ENCODE measurements at regions not wholly inside any gene's neighbourhood (a gene's known extent, or its start where the extent isn't known, plus 50 kb on each side); places are given as distances from the start of the nearest gene placed in this dataset.

- ChIA-PET CTCF (no interaction called here), POLR2A (no interaction called here)
- Histone ChIP-seq H3K27ac (ENCODE audit: extremely low read depth, low read depth, low read length) (no peak overlapping the region), H3K4me3 (ENCODE audit: low read depth, low read length) (no peak overlapping the region), H3K4me1 (ENCODE audit: control insufficient read depth, insufficient read depth, low read length) (no peaks in the 10 kb centered on the region), H3K9me3 (ENCODE audit: control insufficient read depth, insufficient read depth, low read depth, low read length) (no peaks in the 10 kb centered on the region), H3K36me3 (ENCODE audit: control insufficient read depth in 2 of 2, insufficient read depth in 1 of 2, low read length in 2 of 2) (no peaks in the 10 kb centered on the region)
- TF ChIP-seq KLF9 (tag by site-specific recombination; IDR thresholded peaks at IDR 0.05; ENCODE audit: low read depth) (no peak), ZNF19 (tag by site-specific recombination; IDR thresholded peaks at IDR 0.05; ENCODE audit: low read depth) (no peak), ZNF777 (tag by site-specific recombination; IDR thresholded peaks at IDR 0.05; ENCODE audit: borderline replicate concordance) (no peak), YY1 (tag by site-specific recombination; IDR thresholded peaks at IDR 0.05) (no peak), ZNF146 (tag by site-specific recombination; IDR thresholded peaks at IDR 0.05) (no peak), ZBTB44 (tag by site-specific recombination; IDR thresholded peaks at IDR 0.05) (no peak), SP2 (tag by site-specific recombination; IDR thresholded peaks at IDR 0.05) (no peak), ZNF221 (tag by site-specific recombination; IDR thresholded peaks at IDR 0.05; ENCODE audit: borderline replicate concordance) (no peak)
Observed at GRCh38 chr7:9835199-9835598, 1138.5 kb upstream of the PHF14 start.

GRCh38 chr7:9836671-9837070, 1137.0 kb upstream of the PHF14 start:
- CTCF ChIA-PET = interaction anchor here (0.6 kb wide), 1 partner anchor 292 kb away, joined by 3 read pairs; no protein-coding TSS in a partner anchor
- POLR2A ChIA-PET = no interaction called here
- no peaks in the 10 kb centered on the region for H3K4me1 ChIP-seq (ENCODE audit: control insufficient read depth, insufficient read depth, low read length)

GRCh38 chr7:9842301-9842700, 1131.4 kb upstream of the PHF14 start:
- Histone ChIP-seq H3K27ac (ENCODE audit: extremely low read depth, low read depth, low read length) (no peak overlapping the region), H3K4me3 (ENCODE audit: low read depth, low read length) (no peak overlapping the region), H3K36me3 (ENCODE audit: control insufficient read depth in 2 of 2, insufficient read depth in 1 of 2, low read length in 2 of 2) (no peaks in the 10 kb centered on the region), H3K4me1 (ENCODE audit: control insufficient read depth, insufficient read depth, low read length) (no peaks in the 10 kb centered on the region), H3K9me3 (ENCODE audit: control insufficient read depth, insufficient read depth, low read depth, low read length) (no peaks in the 10 kb centered on the region)
- POLR2A ChIA-PET = no interaction called here
- CTCF ChIA-PET = no interaction called here
- TF ChIP-seq OVOL3 (tag by site-specific recombination; IDR thresholded peaks at IDR 0.05) = no peak
- TF ChIP-seq, protein P1, sequence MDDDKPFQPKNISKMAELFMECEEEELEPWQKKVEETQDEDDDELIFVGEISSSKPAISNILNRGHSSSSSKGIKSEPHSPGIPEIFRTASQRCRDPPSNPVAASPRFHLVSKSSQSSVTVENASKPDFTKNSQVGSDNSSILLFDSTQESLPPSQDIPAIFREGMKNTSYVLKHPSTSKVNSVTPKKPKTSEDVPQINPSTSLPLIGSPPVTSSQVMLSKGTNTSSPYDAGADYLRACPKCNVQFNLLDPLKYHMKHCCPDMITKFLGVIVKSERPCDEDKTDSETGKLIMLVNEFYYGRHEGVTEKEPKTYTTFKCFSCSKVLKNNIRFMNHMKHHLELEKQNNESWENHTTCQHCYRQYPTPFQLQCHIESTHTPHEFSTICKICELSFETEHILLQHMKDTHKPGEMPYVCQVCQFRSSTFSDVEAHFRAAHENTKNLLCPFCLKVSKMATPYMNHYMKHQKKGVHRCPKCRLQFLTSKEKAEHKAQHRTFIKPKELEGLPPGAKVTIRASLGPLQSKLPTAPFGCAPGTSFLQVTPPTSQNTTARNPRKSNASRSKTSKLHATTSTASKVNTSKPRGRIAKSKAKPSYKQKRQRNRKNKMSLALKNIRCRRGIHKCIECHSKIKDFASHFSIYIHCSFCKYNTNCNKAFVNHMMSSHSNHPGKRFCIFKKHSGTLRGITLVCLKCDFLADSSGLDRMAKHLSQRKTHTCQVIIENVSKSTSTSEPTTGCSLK (tag by site-specific recombination; IDR thresholded peaks at IDR 0.05) = no peak
- no peak for TF ChIP-seq ZNF701 (tag by site-specific recombination; IDR thresholded peaks at IDR 0.05)
- no peak for TF ChIP-seq ZNF266 (tag by site-specific recombination; IDR thresholded peaks at IDR 0.05; ENCODE audit: low read depth)
- TF ChIP-seq, protein P2, sequence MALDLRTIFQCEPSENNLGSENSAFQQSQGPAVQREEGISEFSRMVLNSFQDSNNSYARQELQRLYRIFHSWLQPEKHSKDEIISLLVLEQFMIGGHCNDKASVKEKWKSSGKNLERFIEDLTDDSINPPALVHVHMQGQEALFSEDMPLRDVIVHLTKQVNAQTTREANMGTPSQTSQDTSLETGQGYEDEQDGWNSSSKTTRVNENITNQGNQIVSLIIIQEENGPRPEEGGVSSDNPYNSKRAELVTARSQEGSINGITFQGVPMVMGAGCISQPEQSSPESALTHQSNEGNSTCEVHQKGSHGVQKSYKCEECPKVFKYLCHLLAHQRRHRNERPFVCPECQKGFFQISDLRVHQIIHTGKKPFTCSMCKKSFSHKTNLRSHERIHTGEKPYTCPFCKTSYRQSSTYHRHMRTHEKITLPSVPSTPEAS (tag by site-specific recombination; IDR thresholded peaks at IDR 0.05) = no peak
- TF ChIP-seq ZNF10 (tag by site-specific recombination; IDR thresholded peaks at IDR 0.05) = no peak
- no peak for TF ChIP-seq ZFP3 (tag by site-specific recombination; IDR thresholded peaks at IDR 0.05; ENCODE audit: low read depth)
- no peak for TF ChIP-seq GLIS1 (tag by site-specific recombination; IDR thresholded peaks at IDR 0.05)
- no peak for TF ChIP-seq EGR2 (tag by site-specific recombination; IDR thresholded peaks at IDR 0.05; ENCODE audit: low read depth)
- no peak for TF ChIP-seq ZBTB8A (tag by site-specific recombination; IDR thresholded peaks at IDR 0.05)

More at GRCh38 chr7:9836671-9837070, 1137.0 kb upstream of the PHF14 start:
- Histone ChIP-seq H3K9me3 (ENCODE audit: control insufficient read depth, insufficient read depth, low read depth, low read length) (no peaks in the 10 kb centered on the region), H3K4me3 (ENCODE audit: low read depth, low read length) (no peak overlapping the region), H3K36me3 (ENCODE audit: control insufficient read depth in 2 of 2, insufficient read depth in 1 of 2, low read length in 2 of 2) (no peaks in the 10 kb centered on the region), H3K27ac (ENCODE audit: extremely low read depth, low read depth, low read length) (no peak overlapping the region)
- TF ChIP-seq, protein P3, sequence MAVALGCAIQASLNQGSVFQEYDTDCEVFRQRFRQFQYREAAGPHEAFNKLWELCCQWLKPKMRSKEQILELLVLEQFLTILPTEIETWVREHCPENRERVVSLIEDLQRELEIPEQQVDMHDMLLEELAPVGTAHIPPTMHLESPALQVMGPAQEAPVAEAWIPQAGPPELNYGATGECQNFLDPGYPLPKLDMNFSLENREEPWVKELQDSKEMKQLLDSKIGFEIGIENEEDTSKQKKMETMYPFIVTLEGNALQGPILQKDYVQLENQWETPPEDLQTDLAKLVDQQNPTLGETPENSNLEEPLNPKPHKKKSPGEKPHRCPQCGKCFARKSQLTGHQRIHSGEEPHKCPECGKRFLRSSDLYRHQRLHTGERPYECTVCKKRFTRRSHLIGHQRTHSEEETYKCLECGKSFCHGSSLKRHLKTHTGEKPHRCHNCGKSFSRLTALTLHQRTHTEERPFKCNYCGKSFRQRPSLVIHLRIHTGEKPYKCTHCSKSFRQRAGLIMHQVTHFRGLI (tag by site-specific recombination; IDR thresholded peaks at IDR 0.05) = no peak
- TF ChIP-seq ZBTB17 (tag by site-specific recombination; IDR thresholded peaks at IDR 0.05) = no peak
- TF ChIP-seq BCL11A (tag by site-specific recombination; IDR thresholded peaks at IDR 0.05; ENCODE audit: low read depth) = no peak
- no peak for TF ChIP-seq ZNF521 (tag by site-specific recombination; IDR thresholded peaks at IDR 0.05)
- TF ChIP-seq ZNF621 (tag by site-specific recombination; IDR thresholded peaks at IDR 0.05) = no peak
- no peak for TF ChIP-seq ZNF473 (tag by site-specific recombination; IDR thresholded peaks at IDR 0.05)
- no peak for TF ChIP-seq ZNF707 (tag by site-specific recombination; IDR thresholded peaks at IDR 0.05)
- no peak for TF ChIP-seq ZNF629 (tag by site-specific recombination; IDR thresholded peaks at IDR 0.05)
- TF ChIP-seq ZNF548 (tag by site-specific recombination; IDR thresholded peaks at IDR 0.05) = no peak
- no peak for TF ChIP-seq ZNF214 (tag by site-specific recombination; IDR thresholded peaks at IDR 0.05; ENCODE audit: borderline replicate concordance)
- no peak for TF ChIP-seq YY1 (tag by site-specific recombination; IDR thresholded peaks at IDR 0.05)
- TF ChIP-seq PRDM6 (tag by site-specific recombination; IDR thresholded peaks at IDR 0.05) = no peak

Data from HEK293 (cell line).